ENCODE measurements at regions not wholly inside any gene's neighbourhood (a gene's known extent, or its start where the extent isn't known, plus 50 kb on each side); places are given as distances from the start of the nearest gene placed in this dataset.

GRCh38 chr20:58008413-58008812 is 220.0 kb downstream of the ANKRD60 start:
- H3K4me3 ChIP-seq = no peak overlapping the region

DNA sequence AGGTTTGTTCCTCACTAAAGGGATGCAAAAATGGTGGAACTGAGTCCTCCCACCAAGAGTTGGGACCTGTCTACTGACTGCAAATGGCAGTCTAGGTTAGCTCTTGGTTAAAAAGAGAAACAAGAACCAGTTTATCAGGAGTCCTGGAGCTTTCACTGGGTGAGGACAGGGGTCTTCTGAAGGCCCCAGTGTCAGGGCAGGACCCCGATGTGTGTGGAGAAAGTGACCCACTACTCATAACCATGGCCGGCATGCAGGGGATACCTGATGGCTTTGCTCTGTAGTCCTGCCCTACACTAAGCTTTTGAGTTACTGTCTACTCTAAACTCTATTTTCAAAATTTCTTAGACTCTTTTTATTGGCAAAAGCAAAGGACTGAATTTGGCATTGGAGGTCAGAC is 220.5 kb downstream of the ANKRD60 start:
- DNase-seq (ENCODE audit: low spot score in 2 of 2) = no peak
- TF ChIP-seq, protein P1, sequence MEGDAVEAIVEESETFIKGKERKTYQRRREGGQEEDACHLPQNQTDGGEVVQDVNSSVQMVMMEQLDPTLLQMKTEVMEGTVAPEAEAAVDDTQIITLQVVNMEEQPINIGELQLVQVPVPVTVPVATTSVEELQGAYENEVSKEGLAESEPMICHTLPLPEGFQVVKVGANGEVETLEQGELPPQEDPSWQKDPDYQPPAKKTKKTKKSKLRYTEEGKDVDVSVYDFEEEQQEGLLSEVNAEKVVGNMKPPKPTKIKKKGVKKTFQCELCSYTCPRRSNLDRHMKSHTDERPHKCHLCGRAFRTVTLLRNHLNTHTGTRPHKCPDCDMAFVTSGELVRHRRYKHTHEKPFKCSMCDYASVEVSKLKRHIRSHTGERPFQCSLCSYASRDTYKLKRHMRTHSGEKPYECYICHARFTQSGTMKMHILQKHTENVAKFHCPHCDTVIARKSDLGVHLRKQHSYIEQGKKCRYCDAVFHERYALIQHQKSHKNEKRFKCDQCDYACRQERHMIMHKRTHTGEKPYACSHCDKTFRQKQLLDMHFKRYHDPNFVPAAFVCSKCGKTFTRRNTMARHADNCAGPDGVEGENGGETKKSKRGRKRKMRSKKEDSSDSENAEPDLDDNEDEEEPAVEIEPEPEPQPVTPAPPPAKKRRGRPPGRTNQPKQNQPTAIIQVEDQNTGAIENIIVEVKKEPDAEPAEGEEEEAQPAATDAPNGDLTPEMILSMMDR (IDR thresholded peaks at IDR 0.05) = no peak
- no peaks in the 10 kb centered on the region for H3K9me3 ChIP-seq
- no peaks in the 10 kb centered on the region for H3K27me3 ChIP-seq
- peaks cover 0 to 6% of the 10 kb centered on the region in 2 donors for H3K4me1 ChIP-seq
- intact Hi-C loops (cut with DNase I) = no loop called here
- no peak overlapping the region for H3K4me3 ChIP-seq
- no peaks in the 10 kb centered on the region for H3K36me3 ChIP-seq
- H3K27ac ChIP-seq = peak overlapping the region in 1 of 2 donors; percentile 1

More at GRCh38 chr20:58008413-58008812, 220.0 kb downstream of the ANKRD60 start:
- intact Hi-C loops (cut with DNase I) = no loop called here
- Histone ChIP-seq H3K27ac (no peak overlapping the region), H3K4me1 (peaks cover 0 to 6% of the 10 kb centered on the region in 2 donors), H3K27me3 (no peaks in the 10 kb centered on the region), H3K36me3 (no peaks in the 10 kb centered on the region), H3K9me3 (no peaks in the 10 kb centered on the region)
- TF ChIP-seq, protein P1 (IDR thresholded peaks at IDR 0.05) = no peak
- no peak for DNase-seq (ENCODE audit: low spot score in 2 of 2)

DNA sequence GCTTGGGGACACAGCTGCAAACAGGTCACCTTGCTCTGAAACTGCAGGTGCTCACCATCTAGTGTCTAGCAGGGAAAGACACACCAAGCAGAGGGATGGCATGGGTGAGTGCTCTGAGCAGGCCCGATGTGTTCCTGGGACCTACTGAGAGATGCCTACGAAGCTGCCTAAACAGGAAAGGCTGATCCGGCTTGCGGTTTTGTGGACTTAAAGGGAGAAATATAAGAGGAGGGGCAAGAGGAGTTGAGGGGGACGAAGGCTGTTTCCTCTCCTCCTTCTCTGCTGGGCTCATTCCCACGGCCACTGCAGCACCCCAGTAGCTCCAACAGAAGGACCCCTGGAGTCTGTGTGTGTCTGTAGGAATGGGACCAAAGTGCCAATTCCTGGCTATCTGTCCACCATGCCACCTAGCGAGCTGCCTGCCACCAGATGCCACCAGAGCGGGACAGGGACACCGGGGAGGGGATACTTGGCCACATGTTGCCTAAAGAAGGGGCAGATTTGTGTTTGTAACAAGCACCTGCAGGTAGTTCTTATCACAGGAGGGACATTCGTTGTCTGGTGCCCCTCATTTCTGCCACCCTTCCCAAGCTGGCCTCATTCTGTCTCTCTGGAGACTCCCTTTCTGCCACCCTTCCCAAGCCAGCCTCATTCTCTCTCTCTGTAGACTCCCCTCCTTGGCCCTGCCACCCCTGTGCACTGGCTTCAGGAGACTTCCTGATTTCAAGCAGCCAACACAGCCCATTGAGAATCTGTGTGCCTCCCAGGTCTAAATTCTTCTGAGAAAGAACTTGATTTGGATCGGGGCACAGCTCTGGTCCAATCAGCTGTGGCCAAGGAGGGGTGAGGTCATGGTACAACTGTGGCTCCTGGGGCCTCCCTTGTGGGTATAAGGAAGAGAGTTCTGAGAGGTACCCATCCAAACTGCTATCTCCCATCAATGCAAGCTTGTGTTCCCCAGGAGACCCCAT is 221.8 kb downstream of the ANKRD60 start:
- TF ChIP-seq, protein P1 (IDR thresholded peaks at IDR 0.05) = no peak
- peaks cover 0 to 8% of the 10 kb centered on the region in 2 donors for H3K4me1 ChIP-seq
- intact Hi-C loops (cut with DNase I) = no loop called here
- no peak overlapping the region for H3K27ac ChIP-seq
- H3K4me3 ChIP-seq = no peak overlapping the region
- H3K36me3 ChIP-seq = no peaks in the 10 kb centered on the region
- H3K9me3 ChIP-seq = no peaks in the 10 kb centered on the region
- no peaks in the 10 kb centered on the region for H3K27me3 ChIP-seq
- DNase-seq (ENCODE audit: low spot score in 2 of 2) = no peak

DNA sequence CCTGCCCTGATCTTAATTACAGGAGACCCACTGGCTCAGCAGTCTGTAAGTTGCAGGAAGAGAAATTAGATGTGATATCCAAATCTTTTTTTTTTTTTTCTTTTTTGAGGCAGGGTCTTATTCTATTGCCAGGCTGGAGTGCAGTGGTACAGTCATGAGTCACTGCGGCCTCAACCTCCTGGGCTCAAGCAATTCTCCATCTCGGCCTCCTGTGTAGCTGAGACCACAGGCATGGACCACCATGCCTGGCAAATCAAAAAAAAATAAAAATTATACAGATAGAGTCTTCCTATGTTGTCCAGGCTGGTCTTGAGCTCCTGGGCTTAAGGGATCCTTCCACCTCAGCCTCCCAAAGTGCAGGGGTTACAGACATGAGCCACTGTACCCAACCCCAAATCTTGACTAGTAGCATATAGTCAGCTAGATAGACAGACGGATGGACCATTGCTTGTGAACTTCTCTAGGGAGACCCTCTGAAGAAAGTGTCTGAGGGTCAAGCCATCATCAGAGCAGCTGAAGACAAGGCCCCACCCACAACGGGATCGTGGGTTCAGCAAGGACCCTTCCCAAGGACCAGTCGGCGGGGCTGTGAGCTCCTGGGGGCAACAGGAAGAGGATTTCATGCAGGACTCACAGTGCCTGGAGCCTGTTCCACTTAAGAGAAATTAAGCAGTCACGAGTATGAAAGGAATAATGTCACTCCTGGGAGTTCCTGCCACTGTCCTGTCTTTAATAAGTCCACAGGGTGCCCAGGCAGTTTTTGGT is 222.7 kb downstream of the ANKRD60 start:
- Histone ChIP-seq H3K4me1 (peaks cover 0 to 16% of the 10 kb centered on the region in 2 donors), H3K27ac (no peak overlapping the region), H3K4me3 (no peak overlapping the region), H3K36me3 (no peaks in the 10 kb centered on the region), H3K9me3 (no peaks in the 10 kb centered on the region), H3K27me3 (no peaks in the 10 kb centered on the region)
- TF ChIP-seq, protein P1 (IDR thresholded peaks at IDR 0.05) = no peak
- no peak for DNase-seq (ENCODE audit: low spot score in 2 of 2)
- intact Hi-C loops (cut with DNase I) = no loop called here

- Histone ChIP-seq H3K4me1 (peaks cover 0 to 18% of the 10 kb centered on the region in 2 donors), H3K27ac (no peak overlapping the region), H3K4me3 (no peak overlapping the region), H3K36me3 (no peaks in the 10 kb centered on the region), H3K27me3 (no peaks in the 10 kb centered on the region), H3K9me3 (no peaks in the 10 kb centered on the region)
- intact Hi-C loops (cut with DNase I) = loop anchor here (5.0 kb wide), 1 partner anchor 172 kb away; no protein-coding TSS in a partner anchor
- DNase-seq (ENCODE audit: low spot score in 2 of 2) = no peak
- TF ChIP-seq, protein P1 (IDR thresholded peaks at IDR 0.05) = no peak
Observed at GRCh38 chr20:58004900-58005299, 223.6 kb downstream of the ANKRD60 start.

Measured in ascending aorta (tissue), 2 donors.